ACC112 (cell line): ENCODE measurements at regions not wholly inside any gene's neighbourhood (a gene's known extent, or its start where the extent isn't known, plus 50 kb on each side); places are given as distances from the start of the nearest gene placed in this dataset.

Experiments used
- H2AFZ ChIP-seq: fragments of 200-600 bp; sonication (generic); one replicate; pipeline ENCODE4 v1.6.0; 2017; ENCODE audit warnings: antibody characterized with exemption, low read length; ENCODE audit not compliant: unreplicated experiment
- H3K27ac ChIP-seq: fragments of 200-600 bp; sonication (generic); 2 replicates; pipeline ENCODE4 v1.5.1; 2014; ENCODE audit warnings: low read depth, mild to moderate bottlenecking, antibody characterized with exemption, low read length, moderate library complexity
- H3K27me3 ChIP-seq: fragments of 200-600 bp; sonication (generic); 2 replicates; pipeline ENCODE4 v1.6.1; 2014; ENCODE audit warnings: mild to moderate bottlenecking, antibody characterized with exemption, low read length, moderate library complexity, mixed read lengths; ENCODE audit not compliant: insufficient read depth
- H3K36me3 ChIP-seq: fragments of 200-600 bp; sonication (generic); 2 replicates; pipeline ENCODE4 v1.6.1; 2016; ENCODE audit warnings: mild to moderate bottlenecking, antibody characterized with exemption, low read length, moderate library complexity, mixed read lengths; ENCODE audit not compliant: insufficient read depth
- H3K4me1 ChIP-seq: fragments of 200-600 bp; sonication (generic); one replicate; pipeline ENCODE4 v1.6.1; 2016; ENCODE audit warnings: low read length, mixed read lengths; ENCODE audit not compliant: insufficient read depth, unreplicated experiment, control insufficient read depth
- H3K4me3 ChIP-seq: fragments of 200-600 bp; sonication (generic); 2 replicates; pipeline ENCODE4 v1.5.1; 2014; ENCODE audit warnings: mild to moderate bottlenecking, low read depth, low read length
- H3K79me2 ChIP-seq: fragments of 200-600 bp; sonication (generic); one replicate; pipeline ENCODE4 v1.6.0; 2016; ENCODE audit warnings: low read length; ENCODE audit not compliant: control insufficient read depth, unreplicated experiment, insufficient read depth

- Histone ChIP-seq H3K27me3 (no peaks in the 10 kb centered on the region), H3K4me1 (no peaks in the 10 kb centered on the region), H2AFZ (no peak overlapping the region), H3K79me2 (no peaks in the 10 kb centered on the region), H3K36me3 (no peaks in the 10 kb centered on the region), H3K4me3 (no peak overlapping the region), H3K27ac (no peak overlapping the region)
These were observed 263.4 kb downstream of the ASXL3 start for GRCh38 chr18:33841221-33841967.

DNA sequence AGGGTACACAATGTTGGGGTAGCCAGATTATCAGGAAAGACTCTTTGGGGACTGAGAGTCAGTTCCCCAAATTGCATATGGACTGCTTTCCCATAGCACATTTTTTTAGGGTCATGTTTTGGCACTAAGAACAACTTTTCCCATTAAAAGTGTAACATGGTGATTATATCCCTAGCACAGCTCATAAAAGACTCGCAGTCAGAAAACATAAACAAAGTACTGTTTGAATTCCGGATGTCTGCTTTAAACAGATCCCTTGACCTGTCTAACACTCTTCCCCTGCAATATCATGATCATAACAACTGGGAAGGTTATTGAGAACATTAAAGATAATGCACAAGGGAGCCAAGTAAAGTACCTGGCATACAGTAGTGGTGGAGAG lies 262.2 kb downstream of the ASXL3 start:
- Histone ChIP-seq H3K4me3 (no peak overlapping the region), H2AFZ (no peak overlapping the region), H3K27ac (no peak overlapping the region), H3K4me1 (no peaks in the 10 kb centered on the region), H3K36me3 (no peaks in the 10 kb centered on the region), H3K79me2 (no peaks in the 10 kb centered on the region), H3K27me3 (no peaks in the 10 kb centered on the region)

- H3K27ac ChIP-seq, result no peak overlapping the region
These were observed 261.6 kb downstream of the ASXL3 start for GRCh38 chr18:33839452-33840211.

GRCh38 chr18:33838054-33838453 lies 260.0 kb downstream of the ASXL3 start:
- Histone ChIP-seq H3K36me3 (no peaks in the 10 kb centered on the region), H3K4me1 (no peaks in the 10 kb centered on the region), H3K27ac (no peak overlapping the region), H3K27me3 (no peaks in the 10 kb centered on the region), H2AFZ (no peak overlapping the region), H3K4me3 (no peak overlapping the region), H3K79me2 (no peaks in the 10 kb centered on the region)

More at GRCh38 chr18:33839452-33840211, 261.6 kb downstream of the ASXL3 start:
- Histone ChIP-seq H3K4me3 (no peak overlapping the region), H3K36me3 (no peaks in the 10 kb centered on the region), H3K27me3 (no peaks in the 10 kb centered on the region), H3K4me1 (no peaks in the 10 kb centered on the region), H3K79me2 (no peaks in the 10 kb centered on the region), H2AFZ (no peak overlapping the region)

- Histone ChIP-seq H3K27me3 (no peaks in the 10 kb centered on the region), H3K4me1 (no peaks in the 10 kb centered on the region), H3K36me3 (no peaks in the 10 kb centered on the region), H3K79me2 (no peaks in the 10 kb centered on the region), H2AFZ (no peak overlapping the region), H3K27ac (no peak overlapping the region), H3K4me3 (no peak overlapping the region)
These were observed 259.2 kb downstream of the ASXL3 start for GRCh38 chr18:33837191-33837590.

GRCh38 chr18:33836564-33836963 lies 258.5 kb downstream of the ASXL3 start:
- Histone ChIP-seq H3K79me2 (no peaks in the 10 kb centered on the region), H3K27ac (no peak overlapping the region), H3K27me3 (no peaks in the 10 kb centered on the region), H3K4me1 (no peaks in the 10 kb centered on the region), H3K4me3 (no peak overlapping the region), H3K36me3 (no peaks in the 10 kb centered on the region), H2AFZ (no peak overlapping the region)

DNA sequence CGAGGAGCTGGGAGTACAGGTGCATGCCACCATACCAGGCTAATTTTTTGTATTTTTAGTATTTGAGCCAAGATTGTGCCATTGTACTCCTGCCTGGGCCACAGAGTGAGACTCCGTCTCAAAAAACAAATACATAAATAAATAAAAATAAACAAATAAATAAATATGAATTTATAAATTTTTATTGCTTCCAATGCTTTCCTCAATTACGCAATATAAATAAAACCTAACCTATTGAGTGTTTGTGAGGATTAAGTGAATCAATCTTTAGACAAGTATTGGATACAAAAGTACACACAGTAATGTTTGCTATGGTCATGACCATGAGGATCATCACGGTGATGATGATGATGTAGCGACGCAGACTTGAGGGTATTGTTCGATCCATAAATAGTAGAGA lies 257.4 kb downstream of the ASXL3 start:
- no peak overlapping the region for H3K4me3 ChIP-seq
- no peak overlapping the region for H2AFZ ChIP-seq
- H3K27ac ChIP-seq, result no peak overlapping the region
- H3K27me3 ChIP-seq, result no peaks in the 10 kb centered on the region
- H3K4me1 ChIP-seq, result no peaks in the 10 kb centered on the region
- H3K79me2 ChIP-seq, result no peaks in the 10 kb centered on the region
- H3K36me3 ChIP-seq, result no peaks in the 10 kb centered on the region

GRCh38 chr18:33833842-33834241 lies 255.8 kb downstream of the ASXL3 start:
- H3K79me2 ChIP-seq, result no peaks in the 10 kb centered on the region
- H3K36me3 ChIP-seq, result no peaks in the 10 kb centered on the region
- H3K4me3 ChIP-seq, result no peak overlapping the region
- no peaks in the 10 kb centered on the region for H3K4me1 ChIP-seq
- no peak overlapping the region for H3K27ac ChIP-seq
- no peak overlapping the region for H2AFZ ChIP-seq
- H3K27me3 ChIP-seq, result no peaks in the 10 kb centered on the region

GRCh38 chr18:33831424-33831823 lies 253.4 kb downstream of the ASXL3 start:
- no peak overlapping the region for H3K4me3 ChIP-seq
- no peaks in the 10 kb centered on the region for H3K36me3 ChIP-seq
- H3K27ac ChIP-seq, result no peak overlapping the region
- no peaks in the 10 kb centered on the region for H3K27me3 ChIP-seq
- H3K79me2 ChIP-seq, result no peaks in the 10 kb centered on the region
- H2AFZ ChIP-seq, result no peak overlapping the region
- no peaks in the 10 kb centered on the region for H3K4me1 ChIP-seq

DNA sequence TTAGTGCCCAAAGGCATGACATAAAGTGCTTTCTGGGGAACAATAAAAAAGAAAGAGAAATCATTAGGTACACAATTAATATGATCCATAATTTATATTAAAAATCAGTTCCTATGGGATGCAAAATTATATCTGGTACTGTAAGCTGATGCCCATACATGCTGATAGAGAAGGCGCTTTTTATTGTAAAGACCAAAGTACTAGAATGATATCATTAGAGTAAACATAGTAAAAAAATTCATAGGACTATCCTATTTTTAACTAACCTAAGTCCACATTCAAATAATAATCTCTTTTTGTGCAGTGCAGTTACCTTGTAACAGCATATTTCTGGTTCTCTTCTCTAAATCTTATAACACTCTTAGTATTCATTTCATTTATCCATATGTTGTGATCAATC lies 252.2 kb downstream of the ASXL3 start:
- Histone ChIP-seq H2AFZ (no peak overlapping the region), H3K27ac (no peak overlapping the region), H3K4me3 (no peak overlapping the region), H3K27me3 (no peaks in the 10 kb centered on the region), H3K79me2 (no peaks in the 10 kb centered on the region), H3K36me3 (no peaks in the 10 kb centered on the region), H3K4me1 (no peaks in the 10 kb centered on the region)

DNA sequence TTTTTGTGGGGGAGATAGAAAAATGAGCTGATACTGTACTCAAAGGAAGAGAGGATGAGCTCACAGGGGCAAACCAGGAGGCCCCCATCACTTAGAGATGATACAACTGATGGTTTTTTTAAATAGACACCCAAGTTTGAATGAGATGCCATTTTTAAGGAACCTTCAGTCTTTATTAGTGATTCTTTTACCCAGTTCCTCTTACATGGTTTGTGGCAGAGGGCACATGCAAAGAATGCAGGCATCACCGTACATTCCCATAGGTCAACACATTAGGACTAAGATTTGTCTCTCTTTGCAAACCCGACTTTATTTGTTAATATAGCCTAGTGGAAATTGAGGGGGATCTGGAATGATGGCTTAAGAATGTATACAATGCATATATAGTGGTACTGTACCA lies 250.9 kb downstream of the ASXL3 start:
- Histone ChIP-seq H3K4me3 (no peak overlapping the region), H3K27ac (no peak overlapping the region), H3K79me2 (no peaks in the 10 kb centered on the region), H3K36me3 (no peaks in the 10 kb centered on the region), H3K4me1 (no peaks in the 10 kb centered on the region), H3K27me3 (no peaks in the 10 kb centered on the region), H2AFZ (no peak overlapping the region)
